ENCODE measurements at regions not wholly inside any gene's neighbourhood (a gene's known extent, or its start where the extent isn't known, plus 50 kb on each side); places are given as distances from the start of the nearest gene placed in this dataset.

DNA sequence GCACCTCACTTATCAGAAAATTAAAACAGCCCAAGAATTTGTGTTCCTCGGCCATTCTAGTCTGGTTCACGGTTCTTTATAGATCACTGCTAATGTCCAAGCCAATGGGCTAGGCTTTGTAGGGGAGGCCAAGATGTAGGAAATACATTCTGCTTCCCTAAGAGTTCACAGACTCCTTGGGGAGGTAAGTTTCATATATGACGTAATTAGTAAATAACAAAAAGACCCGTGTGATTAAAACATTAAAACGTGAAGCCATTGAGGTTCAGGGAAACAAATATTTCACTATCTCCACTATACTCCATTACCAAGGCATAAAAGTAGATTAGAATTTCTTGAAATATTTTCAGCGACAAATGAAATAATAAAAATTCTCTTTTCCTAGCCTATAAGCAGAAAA lies 272.5 kb upstream of the KLHL29 start:
- ChIA-PET POLR2A (ENCODE audit: unreplicated experiment) (no interaction called here), CTCF (no interaction called here)
- no peak overlapping the region for H3K9ac ChIP-seq (ENCODE audit: low read depth, low read length)
- no peak overlapping the region for H3K23ac ChIP-seq (ENCODE audit: low read depth, low read length)
- H3K4me3 ChIP-seq (ENCODE audit: insufficient read depth, low read depth, low read length) = no peak overlapping the region
- H4K8ac ChIP-seq (ENCODE audit: low read depth in 2 of 2, low read length in 2 of 2) = no peak overlapping the region
- no peak overlapping the region for H2BK20ac ChIP-seq (ENCODE audit: low read depth, low read length)
- H4K5ac ChIP-seq (ENCODE audit: low read depth, low read length) = no peak overlapping the region
- ATAC-seq (ENCODE audit: low read depth) (no peak), DNase-seq (no peak)
- H4K20me1 ChIP-seq (ENCODE audit: insufficient read depth, low read length) = no peaks in the 10 kb centered on the region
- no peaks in the 10 kb centered on the region for H3K9me1 ChIP-seq (ENCODE audit: insufficient read depth, low read length)
- no TSS peak for BruUV-seq (replicated peaks)
- no CpG with 5 or more reads among the region's 6 CpGs for WGBS, 2 experiments (ENCODE audit: extremely low coverage in 2 of 2, insufficient read length in 1 of 2)
- H2BK5ac ChIP-seq (ENCODE audit: low read depth, low read length, poor library complexity, severe bottlenecking) = no peak overlapping the region
- no peaks in the 10 kb centered on the region for H3K4me1 ChIP-seq (ENCODE audit: control insufficient read depth, insufficient read depth, low read length)
- no peak overlapping the region for H3K27ac ChIP-seq (ENCODE audit: insufficient read depth, low read length)
- H2AK5ac ChIP-seq (ENCODE audit: low read depth, low read length) = no peak overlapping the region
- H2BK15ac ChIP-seq (ENCODE audit: low read depth, low read length) = no peak overlapping the region
- intact Hi-C loops (cut with micrococcal nuclease) (no loop called here), dilution Hi-C loops (cut with HindIII; ENCODE audit: low sequenced_read_pairs, unreplicated experiment) (no loop called here), in situ Hi-C loops (cut with MboI; ENCODE audit: low sequenced_read_pairs) (no loop called here)
- H3K4ac ChIP-seq (ENCODE audit: low read depth, low read length) = no peak overlapping the region
- no peak overlapping the region for H2AFZ ChIP-seq (replicated peaks; ENCODE audit: low read length, poor library complexity)
- no peaks in the 10 kb centered on the region for H3K79me1 ChIP-seq (ENCODE audit: low read depth in 1 of 2, low read length in 2 of 2)
- H3K27me3 ChIP-seq (ENCODE audit: control insufficient read depth, insufficient read depth, low read length) = no peaks in the 10 kb centered on the region
- no peak for TF ChIP-seq MXI1 (IDR thresholded peaks at IDR 0.05; ENCODE audit: borderline replicate concordance, low read depth, low read length)
- TF ChIP-seq RCOR1 (IDR thresholded peaks at IDR 0.05; ENCODE audit: insufficient replicate concordance, low read length) = no peak
- TF ChIP-seq, protein P1, sequence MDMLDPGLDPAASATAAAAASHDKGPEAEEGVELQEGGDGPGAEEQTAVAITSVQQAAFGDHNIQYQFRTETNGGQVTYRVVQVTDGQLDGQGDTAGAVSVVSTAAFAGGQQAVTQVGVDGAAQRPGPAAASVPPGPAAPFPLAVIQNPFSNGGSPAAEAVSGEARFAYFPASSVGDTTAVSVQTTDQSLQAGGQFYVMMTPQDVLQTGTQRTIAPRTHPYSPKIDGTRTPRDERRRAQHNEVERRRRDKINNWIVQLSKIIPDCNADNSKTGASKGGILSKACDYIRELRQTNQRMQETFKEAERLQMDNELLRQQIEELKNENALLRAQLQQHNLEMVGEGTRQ (IDR thresholded peaks at IDR 0.05; ENCODE audit: low read depth, low read length) = no peak
- no peak for TF ChIP-seq CHD1 (IDR thresholded peaks at IDR 0.05; ENCODE audit: low read depth, low read length)
- TF ChIP-seq FOS (IDR thresholded peaks at IDR 0.05; ENCODE audit: low read depth, low read length) = no peak
- no peak overlapping the region for H3K56ac ChIP-seq (ENCODE audit: extremely low read depth, insufficient read depth, low read length)
- H3K4me2 ChIP-seq (ENCODE audit: low read depth, low read length) = no peak overlapping the region
- no peak overlapping the region for H4K91ac ChIP-seq (ENCODE audit: insufficient read depth, low read depth, low read length)
- H2AK9ac ChIP-seq (replicated peaks; ENCODE audit: low read depth, low read length, poor library complexity) = no peak overlapping the region
- no peak overlapping the region for H3K18ac ChIP-seq (ENCODE audit: low read depth, low read length)
- H2BK120ac ChIP-seq (ENCODE audit: low read depth, low read length) = no peak overlapping the region
- peaks cover 2% of the 10 kb centered on the region for H3K9me3 ChIP-seq (ENCODE audit: control insufficient read depth, insufficient read depth, low read length)
- no peaks in the 10 kb centered on the region for H3K36me3 ChIP-seq (ENCODE audit: control insufficient read depth, insufficient read depth, low read length)
- H3K14ac ChIP-seq (replicated peaks; ENCODE audit: low read depth, low read length) = no peak overlapping the region

Data from IMR-90 (cell line).